NOMO-1 treated with DMSO at 0.1 percent for 48 hours (cell line): ENCODE measurements at regions not wholly inside any gene's neighbourhood (a gene's known extent, or its start where the extent isn't known, plus 50 kb on each side); places are given as distances from the start of the nearest gene placed in this dataset.
"Not testable (repeated sequence)": the region's sequence is repeated elsewhere in the genome, so short reads cannot be mapped to it uniquely, and the experiment has no call there.

Experiments used
- DNase-seq: peaks from one replicate; lab custom pipeline; 2025; ENCODE audit not compliant: unreplicated experiment; lab: John Stamatoyannopoulos, UW

DNA sequence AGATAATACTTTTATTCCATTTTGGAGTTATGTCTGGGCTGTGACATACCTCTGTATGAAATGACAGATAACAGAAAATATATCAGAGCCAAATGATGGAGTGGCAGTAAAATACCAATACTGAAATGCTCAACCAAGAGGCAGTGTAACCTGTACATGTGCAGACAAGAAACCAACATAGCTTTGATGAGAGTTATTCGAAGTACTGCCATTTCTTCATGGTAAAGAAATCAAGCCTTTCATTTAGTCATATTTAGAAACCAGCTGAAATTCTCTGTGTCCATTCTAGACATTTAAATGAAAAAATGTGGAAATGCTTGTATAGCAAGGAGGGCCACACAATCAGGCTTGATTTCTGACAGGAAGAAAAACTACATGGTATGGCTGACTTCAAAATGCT, 127.1 kb upstream of the PTPRZ1 start:
- no peak for DNase-seq

GRCh38 chr7:121744877-121745276, 128.1 kb upstream of the PTPRZ1 start:
- no peak for DNase-seq

DNA sequence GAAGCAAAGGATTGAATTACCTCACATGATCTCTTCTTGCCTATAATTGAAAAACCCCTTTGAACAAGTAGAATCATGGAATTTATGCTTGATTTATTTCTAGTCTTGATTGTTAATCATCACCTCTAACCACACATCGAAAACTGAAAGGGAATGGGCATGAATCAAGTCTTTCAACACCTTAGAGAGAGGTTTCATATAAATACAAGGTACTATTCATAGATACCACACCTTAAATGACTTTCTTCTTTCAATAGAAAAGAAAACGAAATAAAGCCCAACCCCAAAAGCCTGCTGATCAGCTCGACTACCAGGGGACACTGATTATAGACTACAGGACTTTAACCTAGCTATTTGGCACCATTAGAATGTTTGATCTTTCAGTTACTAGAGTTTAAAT, 128.6 kb upstream of the PTPRZ1 start:
- DNase-seq: no peak

DNA sequence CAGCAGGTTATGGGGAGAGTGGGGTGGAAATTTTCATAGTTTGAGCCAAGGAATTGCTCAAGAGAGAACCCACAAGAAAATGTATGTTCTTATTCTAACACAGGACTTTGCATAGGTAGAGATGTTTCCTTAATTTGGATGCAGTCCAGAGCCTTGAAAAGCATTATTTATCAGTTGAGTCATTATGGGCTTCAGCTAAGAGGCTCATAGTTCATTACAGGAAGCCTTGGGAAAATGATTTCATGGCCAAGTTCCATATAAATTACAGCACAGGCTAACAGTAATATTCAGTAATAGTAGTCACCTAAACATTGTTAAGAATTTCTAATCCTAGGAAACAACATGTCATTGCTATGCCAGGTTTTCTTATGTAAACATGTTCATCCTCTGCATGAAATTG, 131.1 kb upstream of the PTPRZ1 start:
- DNase-seq: no peak

DNA sequence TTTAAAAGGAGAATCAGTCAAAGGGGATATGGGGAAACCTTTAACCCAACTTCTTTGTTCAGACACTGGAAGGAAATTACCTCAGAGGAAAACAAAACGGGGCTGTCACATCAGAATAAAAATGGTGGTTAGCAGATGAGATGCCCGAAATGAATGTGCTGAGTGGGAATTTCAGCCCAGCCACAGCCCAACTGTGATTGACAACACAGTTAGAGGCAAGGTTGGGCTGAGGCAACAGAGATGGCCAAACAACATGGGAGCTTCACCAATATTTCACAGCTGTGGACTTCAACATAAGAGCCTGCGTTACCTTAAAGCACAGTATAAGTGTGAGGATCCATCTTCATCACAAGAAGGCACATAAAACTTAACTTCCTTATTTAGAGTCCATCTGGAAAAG, 133.5 kb upstream of the PTPRZ1 start:
- no peak for DNase-seq

GRCh38 chr7:121730869-121731268, 142.1 kb upstream of the PTPRZ1 start:
- DNase-seq: no peak

DNA sequence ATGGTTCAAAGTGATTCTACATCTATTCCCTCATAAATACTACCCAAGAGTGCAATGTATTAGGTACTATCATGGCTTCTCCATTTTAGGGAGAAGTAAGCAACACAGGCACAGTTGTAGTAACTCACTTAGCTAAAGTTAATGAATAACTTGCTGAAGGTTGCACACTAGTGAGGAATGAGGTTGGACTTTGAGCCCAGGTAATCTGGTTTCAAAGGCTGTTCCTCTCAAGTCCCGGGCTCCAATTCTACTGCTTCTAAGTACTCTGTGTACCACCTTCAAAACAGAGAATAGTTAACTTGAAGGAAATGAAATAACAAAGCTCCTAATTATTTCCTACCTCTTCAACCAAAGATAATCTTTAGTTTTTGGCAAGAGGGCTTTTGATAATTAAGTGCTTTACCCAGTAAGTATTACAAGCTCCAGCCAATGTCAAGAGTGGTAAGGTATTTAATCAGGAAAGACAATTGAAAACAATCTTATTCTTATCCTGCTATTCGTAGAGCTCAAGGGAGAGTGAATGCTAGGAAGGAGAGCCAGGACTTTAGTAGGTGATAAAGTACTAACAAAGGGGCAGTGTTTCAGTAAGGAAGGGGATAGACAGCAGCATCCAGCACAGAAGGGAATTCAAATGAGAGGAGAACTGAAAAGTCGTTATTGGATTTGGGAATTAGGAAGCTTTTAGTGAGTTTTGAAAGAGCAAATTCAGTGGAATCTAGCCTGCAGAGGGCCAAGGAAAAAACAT, 158.2 kb upstream of the PTPRZ1 start:
- DNase-seq: no peak

DNA sequence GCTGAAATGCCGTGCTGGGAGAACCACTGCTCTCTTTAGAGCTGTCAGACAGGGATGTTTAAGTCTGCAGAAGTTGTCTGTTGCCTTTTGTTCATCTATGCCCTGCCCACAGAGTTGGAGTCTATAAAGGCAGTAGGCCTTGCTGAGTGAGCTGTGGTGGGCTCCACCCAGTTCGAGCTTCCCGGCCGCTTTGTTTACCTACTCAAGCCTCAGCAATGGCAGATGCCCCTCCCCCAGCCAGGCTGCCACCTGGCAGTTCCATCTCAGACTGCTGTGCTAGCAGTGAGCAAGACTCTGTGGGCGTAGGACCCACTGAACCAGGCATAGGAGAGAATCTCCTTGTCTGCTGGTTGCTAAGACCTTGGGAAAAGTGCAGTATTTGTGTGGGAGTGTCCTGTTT, 160.0 kb upstream of the PTPRZ1 start:
- DNase-seq: not testable (repeated sequence)

- no peak for DNase-seq
These were observed 175.1 kb upstream of the PTPRZ1 start for GRCh38 chr7:121697731-121698316.

GRCh38 chr7:121696954-121697353, 176.0 kb upstream of the PTPRZ1 start:
- no peak for DNase-seq

DNA sequence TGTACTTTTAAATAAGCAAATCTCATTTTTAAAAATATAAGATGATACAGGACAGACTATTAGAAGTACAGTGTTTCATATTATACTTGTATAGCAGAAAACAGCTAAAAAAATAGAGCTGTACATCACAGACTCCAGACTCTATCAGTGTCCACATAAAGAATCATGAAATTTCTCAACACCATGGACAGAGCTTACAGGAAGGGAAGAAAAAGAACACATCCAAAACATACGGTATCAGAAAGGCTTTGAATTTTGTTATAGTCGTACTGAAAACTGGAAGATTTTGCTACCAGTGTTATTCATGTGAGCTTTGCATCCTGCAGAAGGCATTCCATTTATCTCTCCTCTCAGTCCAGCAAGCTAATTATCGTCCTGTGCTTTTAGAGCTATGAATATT, 183.2 kb upstream of the PTPRZ1 start:
- no peak for DNase-seq

DNA sequence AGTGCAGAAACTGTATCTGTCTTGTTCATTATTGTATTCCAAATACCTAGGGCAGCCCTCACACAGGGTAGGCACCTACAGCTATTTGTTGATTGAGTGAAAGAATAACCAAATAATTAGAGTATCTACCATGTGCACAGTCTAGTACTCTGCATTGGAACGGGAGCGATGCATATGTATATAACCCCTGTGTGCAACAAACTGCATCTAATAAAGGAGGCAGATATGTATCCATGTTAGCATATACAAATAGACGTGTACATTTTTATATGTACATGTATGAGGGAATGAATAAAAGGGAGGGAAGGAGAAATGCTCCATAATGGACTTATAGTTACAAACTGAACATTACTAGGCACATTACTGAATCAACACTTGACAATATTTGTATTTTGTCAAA, 191.3 kb upstream of the PTPRZ1 start:
- no peak for DNase-seq

- DNase-seq: no peak
These were observed 196.8 kb upstream of the PTPRZ1 start for GRCh38 chr7:121676168-121676567.

DNA sequence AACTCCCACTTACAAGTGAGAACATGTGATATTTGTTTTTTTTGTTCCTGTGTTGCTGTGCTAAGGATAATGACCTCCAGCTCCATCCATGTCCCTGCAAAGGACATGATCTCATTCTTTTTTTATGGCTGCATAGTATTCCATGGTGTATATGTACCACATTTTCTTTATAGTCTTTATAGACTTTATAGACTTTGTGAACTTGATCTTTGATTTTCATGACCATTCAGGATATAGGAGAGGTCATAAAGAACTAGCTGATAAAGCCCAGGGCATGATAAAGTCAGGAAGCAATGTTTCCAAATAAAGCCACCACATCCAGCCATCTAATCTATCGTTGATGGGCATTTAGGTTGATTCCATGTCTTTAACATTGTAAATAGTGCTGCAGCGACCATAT, 198.5 kb upstream of the PTPRZ1 start:
- DNase-seq: not testable (repeated sequence)

- DNase-seq: no peak
These were observed 203.8 kb upstream of the PTPRZ1 start for GRCh38 chr7:121669144-121669543.

GRCh38 chr7:121666306-121666705, 206.7 kb upstream of the PTPRZ1 start:
- DNase-seq: no peak

DNA sequence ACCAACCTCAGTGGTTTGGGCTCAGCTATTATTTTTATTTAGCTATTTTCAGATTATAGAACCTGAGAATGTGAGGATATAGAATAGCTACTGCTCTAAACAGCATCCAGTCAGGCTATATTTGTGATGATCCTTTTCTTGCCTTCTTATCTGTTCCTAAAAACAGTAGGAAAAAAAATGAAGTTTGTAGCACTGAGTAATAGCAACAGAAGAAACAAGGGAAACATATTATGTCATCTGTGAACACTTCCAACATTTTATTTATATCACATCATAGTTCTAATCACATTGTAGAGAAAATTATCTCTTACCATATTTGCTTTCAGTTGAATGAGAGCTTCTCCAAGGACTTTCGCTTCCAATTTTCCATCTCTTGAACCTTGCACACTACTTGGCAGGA, 229.6 kb upstream of the PTPRZ1 start:
- no peak for DNase-seq

- DNase-seq: no peak
These were observed 233.3 kb upstream of the PTPRZ1 start for GRCh38 chr7:121639705-121640104.

DNA sequence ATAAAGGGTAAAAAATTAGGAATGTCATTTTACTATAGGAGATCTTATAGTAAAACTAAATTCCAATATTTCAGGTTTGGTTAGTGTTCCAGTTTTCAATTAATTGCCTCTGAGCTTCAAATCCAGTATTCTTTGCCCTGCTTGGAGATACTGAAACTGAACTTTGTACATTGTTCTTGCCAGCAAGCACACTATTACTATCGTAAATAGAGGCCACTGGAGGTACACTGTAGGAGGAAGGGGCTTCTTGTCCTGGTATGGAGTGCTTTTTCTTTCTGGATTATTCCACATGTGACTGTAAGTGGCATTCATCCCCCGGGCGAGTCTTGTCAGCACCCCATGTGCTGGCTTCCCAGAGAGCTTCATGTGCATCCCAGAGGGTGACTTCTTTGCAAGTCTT, 234.7 kb upstream of the PTPRZ1 start:
- no peak for DNase-seq

DNA sequence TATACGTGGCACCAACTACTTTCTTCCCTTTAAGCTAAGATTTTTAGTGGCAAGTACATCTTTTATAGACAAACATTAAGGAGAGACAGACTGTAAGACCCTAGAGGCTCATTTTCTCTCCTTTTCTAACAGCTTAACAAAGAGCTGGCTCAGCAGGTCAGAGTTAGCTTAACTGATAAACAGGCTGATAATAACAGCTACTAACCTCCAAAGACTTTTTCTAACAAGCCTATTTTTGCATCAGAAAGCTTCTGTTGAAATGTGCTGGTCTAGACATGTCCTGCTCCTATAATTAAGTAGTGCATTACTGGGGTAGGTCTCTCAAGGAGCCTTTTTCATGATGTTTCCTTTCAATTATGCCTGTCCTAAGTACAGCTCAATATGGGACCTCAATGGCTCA, 238.2 kb upstream of the FAM3C start:
- no peak for DNase-seq

- DNase-seq: no peak
These were observed 237.1 kb upstream of the FAM3C start for GRCh38 chr7:121633186-121633585.

- DNase-seq: no peak
These were observed 228.8 kb upstream of the FAM3C start for GRCh38 chr7:121624958-121625357.
